HEK293T (cell line): ENCODE measurements at regions not wholly inside any gene's neighbourhood (a gene's known extent, or its start where the extent isn't known, plus 50 kb on each side); places are given as distances from the start of the nearest gene placed in this dataset.

Experiments
- CTCF ChIA-PET: fragments of 350-600 bp; formaldehyde crosslinking; extraction: SDS; loops from one replicate; lab custom pipeline; 2021; ENCODE audit warnings: antibody characterized with exemption, inconsistent platforms; lab: Yijun Ruan, JAX
- POLR2A ChIA-PET: fragments of 350-600 bp; formaldehyde crosslinking; extraction: SDS; loops from one replicate; lab custom pipeline; 2020; ENCODE audit warnings: antibody characterized with exemption, inconsistent platforms; lab: Yijun Ruan, JAX
- DNase-seq: peaks from one replicate; pipeline ENCODE4 v3.0.0; 2012; ENCODE audit warnings: mixed read lengths; ENCODE audit errors: extremely low spot score
- ARNT ChIP-seq: fragments of 450-650 bp; IDR thresholded peaks from 2 replicates; pipeline ENCODE4 v1.6.1; 2017; ENCODE audit warnings: mild to moderate bottlenecking
- BHLHE40 ChIP-seq: fragments of 450-650 bp; IDR thresholded peaks from 2 replicates; pipeline ENCODE4 v1.6.1; 2016; ENCODE audit warnings: mild to moderate bottlenecking, moderate library complexity, borderline replicate concordance
- CTBP1 ChIP-seq: fragments of 450-650 bp; IDR thresholded peaks from 2 replicates; pipeline ENCODE4 v1.6.1; 2016; ENCODE audit warnings: borderline replicate concordance
- ELF4 ChIP-seq: fragments of 450-650 bp; IDR thresholded peaks from 2 replicates; pipeline ENCODE4 v1.6.1; 2017; ENCODE audit warnings: antibody characterized with exemption
- FOXA1 ChIP-seq: fragments of 450-650 bp; IDR thresholded peaks from 2 replicates; pipeline ENCODE4 v1.6.1; 2016; ENCODE audit warnings: mild to moderate bottlenecking
- FOXK2 ChIP-seq: fragments of 450-650 bp; IDR thresholded peaks from 2 replicates; pipeline ENCODE4 v1.6.1; 2016; ENCODE audit warnings: mild to moderate bottlenecking
- FOXM1 ChIP-seq: fragments of 450-650 bp; IDR thresholded peaks from 2 replicates; pipeline ENCODE4 v1.6.1; 2017; ENCODE audit warnings: mild to moderate bottlenecking, borderline replicate concordance
- HDGF ChIP-seq: fragments of 450-650 bp; IDR thresholded peaks from 2 replicates; pipeline ENCODE4 v1.6.1; 2017; ENCODE audit warnings: antibody characterized with exemption, borderline replicate concordance
- L3MBTL2 ChIP-seq: fragments of 450-650 bp; conservative IDR thresholded peaks from 2 replicates; pipeline ENCODE4 v1.6.1; 2016; ENCODE audit warnings: mild to moderate bottlenecking
- LEF1 ChIP-seq: fragments of 450-650 bp; IDR thresholded peaks from 2 replicates; pipeline ENCODE4 v1.6.1; 2017; ENCODE audit warnings: mild to moderate bottlenecking, borderline replicate concordance
- NFRKB ChIP-seq: fragments of 450-650 bp; IDR thresholded peaks from 2 replicates; pipeline ENCODE4 v1.6.1; 2016; ENCODE audit warnings: mild to moderate bottlenecking, moderate library complexity
- SP1 ChIP-seq: fragments of 450-650 bp; IDR thresholded peaks from 2 replicates; pipeline ENCODE4 v1.6.1; 2017
- SUZ12 ChIP-seq: fragments of 450-650 bp; IDR thresholded peaks from 2 replicates; pipeline ENCODE4 v1.6.1; 2016; ENCODE audit warnings: mild to moderate bottlenecking
- TARDBP ChIP-seq: fragments of 450-650 bp; IDR thresholded peaks from 2 replicates; pipeline ENCODE4 v1.6.1; 2016
- ZNF384 ChIP-seq: fragments of 450-650 bp; IDR thresholded peaks from 2 replicates; pipeline ENCODE4 v1.6.1; 2016
- TF ChIP-seq, protein P1 (sequence below): fragments of 450-650 bp; IDR thresholded peaks from 2 replicates; pipeline ENCODE4 v1.6.1; 2016

DNA sequence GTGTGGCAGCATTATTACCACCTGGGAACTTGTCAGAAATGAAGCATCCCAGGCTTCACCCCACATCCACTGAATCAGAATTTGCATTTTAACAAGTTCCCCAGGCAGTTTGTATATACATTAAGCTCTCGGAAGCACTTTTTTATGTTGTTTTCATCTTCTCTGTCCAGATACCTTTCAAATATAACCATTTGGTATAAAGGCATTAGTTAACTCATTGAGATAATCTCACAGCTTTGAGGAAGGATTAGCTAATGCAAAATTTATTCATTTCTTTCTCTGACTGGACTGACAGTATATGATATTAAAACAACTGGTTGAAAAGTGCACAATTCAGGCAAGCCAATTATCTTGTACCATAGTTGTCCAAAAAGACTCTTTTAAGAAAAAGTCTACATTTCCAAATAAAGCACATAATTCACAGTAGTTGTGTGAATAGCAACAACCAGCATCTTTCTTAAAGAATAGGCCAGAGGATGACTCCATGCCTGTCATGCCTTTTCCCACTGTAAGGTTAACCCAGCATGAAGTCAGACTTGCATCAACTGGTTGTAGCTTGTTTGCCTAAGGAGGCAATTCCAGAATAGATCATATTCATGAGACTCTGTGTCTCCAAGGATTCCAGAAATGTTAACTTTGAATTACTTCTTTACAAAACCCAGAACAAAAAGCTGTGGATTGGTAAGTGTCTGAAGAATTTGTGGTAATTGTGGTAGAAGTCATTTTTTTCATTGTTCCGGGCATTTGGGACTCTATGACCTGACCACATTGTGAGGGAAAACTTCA, 254.3 kb upstream of the SESN3 start:
- no peak for DNase-seq
- POLR2A ChIA-PET, result no interaction called here
- TF ChIP-seq NFRKB (no peak), CTBP1 (no peak), LEF1 (no peak), BHLHE40 (no peak), ARNT (no peak), FOXM1 (no peak), HDGF (no peak), L3MBTL2 (no peak), TARDBP (no peak), SP1 (no peak)
- TF ChIP-seq, protein P1, sequence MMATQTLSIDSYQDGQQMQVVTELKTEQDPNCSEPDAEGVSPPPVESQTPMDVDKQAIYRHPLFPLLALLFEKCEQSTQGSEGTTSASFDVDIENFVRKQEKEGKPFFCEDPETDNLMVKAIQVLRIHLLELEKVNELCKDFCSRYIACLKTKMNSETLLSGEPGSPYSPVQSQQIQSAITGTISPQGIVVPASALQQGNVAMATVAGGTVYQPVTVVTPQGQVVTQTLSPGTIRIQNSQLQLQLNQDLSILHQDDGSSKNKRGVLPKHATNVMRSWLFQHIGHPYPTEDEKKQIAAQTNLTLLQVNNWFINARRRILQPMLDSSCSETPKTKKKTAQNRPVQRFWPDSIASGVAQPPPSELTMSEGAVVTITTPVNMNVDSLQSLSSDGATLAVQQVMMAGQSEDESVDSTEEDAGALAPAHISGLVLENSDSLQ, result no peak
- CTCF ChIA-PET, result no interaction called here

DNA sequence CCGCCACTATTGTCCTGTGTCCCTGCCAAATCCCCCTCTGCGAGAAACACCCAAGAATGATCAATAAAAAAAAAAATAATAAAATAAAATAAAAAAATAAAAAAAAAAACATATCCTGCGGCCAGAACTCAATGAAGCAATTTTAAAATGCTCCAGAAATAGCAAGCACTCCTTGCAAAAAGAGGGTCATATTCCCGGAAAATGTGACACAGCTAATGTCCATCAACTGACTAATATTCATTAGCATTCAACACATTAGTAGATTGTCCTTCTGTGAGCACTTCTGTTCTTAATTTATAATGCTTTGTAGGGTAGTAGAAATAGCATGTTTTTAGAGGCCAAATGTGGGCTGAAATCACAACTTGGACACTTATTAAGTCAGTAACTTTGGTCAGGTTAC, 252.3 kb upstream of the SESN3 start:
- ChIA-PET CTCF (no interaction called here), POLR2A (no interaction called here)
- no peak for DNase-seq
- TF ChIP-seq SUZ12 (no peak), ZNF384 (no peak), TARDBP (no peak), FOXM1 (no peak), HDGF (no peak), L3MBTL2 (no peak), ELF4 (no peak), FOXK2 (no peak), CTBP1 (no peak), FOXA1 (no peak), LEF1 (no peak), ARNT (no peak)
- TF ChIP-seq, protein P1, result no peak

DNA sequence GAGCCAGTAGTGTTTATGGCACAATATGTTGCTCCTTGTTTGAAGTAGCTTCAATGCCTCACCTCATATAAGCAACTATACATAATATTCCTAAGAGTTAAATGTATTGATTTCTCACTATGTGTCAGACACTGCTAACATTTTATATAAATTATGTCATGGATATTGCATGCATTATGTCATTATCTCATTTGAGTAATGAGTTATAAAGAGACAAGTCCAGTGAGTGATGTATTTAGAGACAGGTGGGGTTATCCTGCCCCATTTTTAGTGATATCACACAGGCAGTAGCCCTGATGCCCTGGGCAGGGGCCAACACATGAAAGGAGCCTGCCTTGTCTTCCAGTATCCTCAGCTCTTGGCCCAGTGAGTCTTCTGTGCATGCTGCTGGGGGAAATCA, 247.0 kb upstream of the SESN3 start:
- ChIA-PET POLR2A (no interaction called here), CTCF (interaction anchor here (1.2 kb wide), 1 partner anchor 12 kb away, joined by 4 read pairs; no protein-coding TSS in a partner anchor)
- TF ChIP-seq ZNF384 (no peak), BHLHE40 (no peak), HDGF (no peak), FOXM1 (no peak), SP1 (no peak), FOXK2 (no peak)
- DNase-seq, result no peak

DNA sequence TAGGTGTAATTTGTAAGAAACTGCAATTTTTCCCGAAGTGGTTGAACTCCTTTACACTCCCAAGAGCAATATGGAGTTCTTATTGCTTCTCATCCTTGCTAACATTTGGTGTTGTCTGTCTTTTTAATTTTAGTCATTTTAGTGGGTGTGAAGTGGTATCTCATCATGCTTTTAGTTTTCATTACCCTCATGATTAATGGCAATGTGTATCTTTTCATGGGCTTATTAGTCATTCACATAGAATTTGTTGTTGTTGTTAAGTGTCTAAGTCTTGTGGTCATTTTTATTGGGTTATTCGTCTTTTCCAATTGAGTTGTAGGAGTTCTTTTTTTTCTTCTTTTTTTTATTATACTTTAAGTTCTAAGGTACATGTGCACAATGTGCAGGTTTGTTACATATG, 238.3 kb upstream of the SESN3 start:
- TF ChIP-seq LEF1, result no peak
- no peak for TF ChIP-seq L3MBTL2
- TF ChIP-seq, protein P1, result peak; percentile 16; the same call in 1 of the 2 replicates
- TF ChIP-seq ZNF384, result no peak
- CTCF ChIA-PET, result no interaction called here

DNA sequence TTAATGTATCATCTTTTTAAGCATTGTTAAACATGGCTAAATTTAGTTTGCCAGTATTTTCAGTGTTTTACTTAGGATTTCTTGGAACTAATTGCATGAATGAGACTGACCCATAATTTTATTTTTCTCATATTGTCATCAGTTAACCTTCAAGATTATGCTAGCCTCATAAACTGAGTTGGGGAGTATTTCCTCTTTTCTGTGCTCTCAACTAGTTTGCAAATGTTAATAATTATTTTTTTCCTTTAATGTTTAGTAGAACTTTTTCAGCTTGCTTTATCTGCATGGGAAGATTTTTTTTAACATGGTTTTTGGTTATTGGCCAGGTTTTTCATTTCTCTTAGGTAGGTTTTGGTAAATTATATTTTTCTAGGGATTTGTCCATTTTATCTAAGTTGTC, 235.4 kb upstream of the SESN3 start:
- TF ChIP-seq SUZ12 (no peak), FOXM1 (no peak), ZNF384 (no peak), ELF4 (no peak), HDGF (no peak), ARNT (no peak), FOXA1 (no peak)
- POLR2A ChIA-PET, result interaction anchor here (0.8 kb wide), 1 partner anchor 130 kb away, joined by 3 read pairs; no protein-coding TSS in a partner anchor
- DNase-seq, result no peak
- CTCF ChIA-PET, result interaction anchor here (0.9 kb wide), 1 partner anchor 11 kb away, joined by 4 read pairs; no protein-coding TSS in a partner anchor

More for the DNA sequence above, 238.3 kb upstream of the SESN3 start:
- DNase-seq, result no peak
- POLR2A ChIA-PET, result no interaction called here

DNA sequence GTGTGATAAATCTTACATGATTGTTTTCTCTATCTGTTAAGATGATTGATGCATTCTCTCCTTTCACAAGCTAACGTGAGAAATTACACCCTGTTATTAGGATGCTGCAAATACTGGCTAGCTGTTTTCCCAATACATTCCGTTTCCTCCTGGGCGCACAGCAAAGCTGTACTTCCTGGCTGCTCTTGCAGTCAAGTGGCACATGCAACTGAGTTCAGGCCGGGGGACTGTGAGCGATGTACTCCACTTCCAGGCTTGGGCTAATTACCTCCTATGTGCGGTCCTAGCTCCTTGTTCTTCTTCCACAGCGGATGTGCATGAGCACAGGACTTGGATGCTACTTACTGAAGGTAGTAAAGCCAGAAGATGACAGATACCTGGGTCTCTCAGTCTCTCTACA, 234.9 kb upstream of the SESN3 start:
- POLR2A ChIA-PET, result interaction anchor here (0.8 kb wide), 1 partner anchor 130 kb away, joined by 3 read pairs; no protein-coding TSS in a partner anchor
- CTCF ChIA-PET, result interaction anchor here (0.7 to 0.9 kb wide), 2 partner anchors 12 to 877 kb away, joined by 3 to 4 read pairs; no protein-coding TSS in a partner anchor
- peak; percentile 11 for DNase-seq
- TF ChIP-seq FOXA1, result no peak
- no peak for TF ChIP-seq ELF4
- TF ChIP-seq, protein P1, result no peak
- no peak for TF ChIP-seq BHLHE40
- TF ChIP-seq TARDBP, result no peak
- no peak for TF ChIP-seq FOXK2
- no peak for TF ChIP-seq ARNT
